ENCODE measurements at regions not wholly inside any gene's neighbourhood (a gene's known extent, or its start where the extent isn't known, plus 50 kb on each side); places are given as distances from the start of the nearest gene placed in this dataset.

DNA sequence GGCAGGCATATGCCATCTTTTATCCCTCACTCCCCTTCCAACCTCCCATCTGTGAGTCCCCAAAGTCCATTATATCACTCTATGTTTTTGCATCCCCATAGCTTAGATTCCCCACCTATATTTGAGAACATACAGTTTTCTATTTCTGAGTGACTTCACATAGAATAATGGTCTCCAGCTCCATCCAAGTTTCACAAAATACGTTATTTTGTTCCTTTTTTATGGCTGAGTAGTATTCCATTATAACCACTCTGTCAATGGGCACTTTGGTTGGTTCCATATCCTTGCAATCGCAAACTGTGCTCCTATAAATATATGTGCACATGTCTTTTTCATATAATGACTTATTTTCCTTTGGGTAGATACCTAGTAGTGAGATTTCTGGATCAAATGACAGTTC is 178.6 kb downstream of the GAS1 start:
- no peak for DNase-seq (ENCODE audit: low read depth in 1 of 2, low spot score in 1 of 2)
- Histone ChIP-seq H3K4me3 (no peak overlapping the region), H3K27me3 (no peaks in the 10 kb centered on the region), H3K4me1 (ENCODE audit: low read depth) (no peaks in the 10 kb centered on the region), H3K36me3 (no peaks in the 10 kb centered on the region), H3K9me3 (ENCODE audit: low read depth) (no peaks in the 10 kb centered on the region), H3K27ac (no peak overlapping the region)
- TF ChIP-seq, protein P1, sequence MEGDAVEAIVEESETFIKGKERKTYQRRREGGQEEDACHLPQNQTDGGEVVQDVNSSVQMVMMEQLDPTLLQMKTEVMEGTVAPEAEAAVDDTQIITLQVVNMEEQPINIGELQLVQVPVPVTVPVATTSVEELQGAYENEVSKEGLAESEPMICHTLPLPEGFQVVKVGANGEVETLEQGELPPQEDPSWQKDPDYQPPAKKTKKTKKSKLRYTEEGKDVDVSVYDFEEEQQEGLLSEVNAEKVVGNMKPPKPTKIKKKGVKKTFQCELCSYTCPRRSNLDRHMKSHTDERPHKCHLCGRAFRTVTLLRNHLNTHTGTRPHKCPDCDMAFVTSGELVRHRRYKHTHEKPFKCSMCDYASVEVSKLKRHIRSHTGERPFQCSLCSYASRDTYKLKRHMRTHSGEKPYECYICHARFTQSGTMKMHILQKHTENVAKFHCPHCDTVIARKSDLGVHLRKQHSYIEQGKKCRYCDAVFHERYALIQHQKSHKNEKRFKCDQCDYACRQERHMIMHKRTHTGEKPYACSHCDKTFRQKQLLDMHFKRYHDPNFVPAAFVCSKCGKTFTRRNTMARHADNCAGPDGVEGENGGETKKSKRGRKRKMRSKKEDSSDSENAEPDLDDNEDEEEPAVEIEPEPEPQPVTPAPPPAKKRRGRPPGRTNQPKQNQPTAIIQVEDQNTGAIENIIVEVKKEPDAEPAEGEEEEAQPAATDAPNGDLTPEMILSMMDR (IDR thresholded peaks at IDR 0.05; ENCODE audit: low read depth, low read length): no peak

DNA sequence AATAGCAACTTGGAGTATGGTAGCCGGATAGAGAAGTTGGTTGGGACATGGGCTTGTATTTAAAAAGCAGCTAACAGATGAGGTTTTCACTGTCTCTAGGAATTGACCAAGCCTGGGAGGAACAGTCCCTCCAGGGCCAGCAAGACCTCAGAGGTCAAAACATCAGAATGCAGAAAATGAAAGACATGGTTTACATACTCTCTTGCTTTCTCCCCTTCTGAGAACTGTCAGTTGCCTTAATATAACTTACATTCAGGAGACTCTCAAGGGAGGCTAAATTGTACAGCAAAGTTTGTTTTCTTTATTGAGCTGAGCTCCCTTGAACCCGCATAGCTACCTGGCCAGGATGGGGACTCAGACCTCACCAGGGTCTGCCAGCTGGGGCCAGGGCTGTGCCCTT is 179.3 kb downstream of the GAS1 start:
- Histone ChIP-seq H3K27ac (no peak overlapping the region), H3K9me3 (ENCODE audit: low read depth) (no peaks in the 10 kb centered on the region), H3K27me3 (no peaks in the 10 kb centered on the region), H3K4me1 (ENCODE audit: low read depth) (no peaks in the 10 kb centered on the region), H3K36me3 (no peaks in the 10 kb centered on the region), H3K4me3 (no peak overlapping the region)
- DNase-seq (ENCODE audit: low read depth in 1 of 2, low spot score in 1 of 2): no peak
- TF ChIP-seq, protein P1 (IDR thresholded peaks at IDR 0.05; ENCODE audit: low read depth, low read length): no peak

DNA sequence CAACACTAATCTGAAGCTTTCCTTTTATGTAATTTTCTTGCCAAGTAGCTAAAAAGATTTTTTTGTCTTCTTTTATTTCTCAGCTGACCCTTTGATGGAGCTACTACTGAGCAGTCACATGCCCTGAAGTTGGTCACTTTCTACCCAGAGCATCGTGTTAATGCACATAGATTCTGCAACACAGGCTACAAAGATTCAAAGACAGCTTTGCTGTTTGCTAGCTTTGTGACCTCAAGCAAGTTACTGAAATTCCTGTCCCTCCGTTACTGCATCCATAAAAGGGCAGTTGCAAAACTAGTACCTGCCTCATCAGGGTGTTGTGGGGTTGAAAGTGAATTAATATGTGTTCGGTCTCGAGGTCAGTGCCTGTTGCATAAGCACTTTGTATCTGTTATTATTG is 179.9 kb downstream of the GAS1 start:
- no peaks in the 10 kb centered on the region for H3K27me3 ChIP-seq
- H3K9me3 ChIP-seq (ENCODE audit: low read depth): no peaks in the 10 kb centered on the region
- no peaks in the 10 kb centered on the region for H3K36me3 ChIP-seq
- H3K27ac ChIP-seq: no peak overlapping the region
- DNase-seq (ENCODE audit: low read depth in 1 of 2, low spot score in 1 of 2): peak in 1 of 2 donors; percentile 37
- no peaks in the 10 kb centered on the region for H3K4me1 ChIP-seq (ENCODE audit: low read depth)
- no peak overlapping the region for H3K4me3 ChIP-seq
- TF ChIP-seq, protein P1 (IDR thresholded peaks at IDR 0.05; ENCODE audit: low read depth, low read length): no peak

- no peaks in the 10 kb centered on the region for H3K27me3 ChIP-seq
- no peaks in the 10 kb centered on the region for H3K4me1 ChIP-seq (ENCODE audit: low read depth)
- peak in 1 of 2 donors; percentile 92 for DNase-seq (ENCODE audit: low read depth in 1 of 2, low spot score in 1 of 2)
- no peak overlapping the region for H3K4me3 ChIP-seq
- TF ChIP-seq, protein P1 (IDR thresholded peaks at IDR 0.05; ENCODE audit: low read depth, low read length): no peak
- H3K9me3 ChIP-seq (ENCODE audit: low read depth): no peaks in the 10 kb centered on the region
- H3K27ac ChIP-seq: no peak overlapping the region
- H3K36me3 ChIP-seq: no peaks in the 10 kb centered on the region
These were observed 180.4 kb downstream of the GAS1 start for GRCh38 chr9:86766912-86767311.

DNA sequence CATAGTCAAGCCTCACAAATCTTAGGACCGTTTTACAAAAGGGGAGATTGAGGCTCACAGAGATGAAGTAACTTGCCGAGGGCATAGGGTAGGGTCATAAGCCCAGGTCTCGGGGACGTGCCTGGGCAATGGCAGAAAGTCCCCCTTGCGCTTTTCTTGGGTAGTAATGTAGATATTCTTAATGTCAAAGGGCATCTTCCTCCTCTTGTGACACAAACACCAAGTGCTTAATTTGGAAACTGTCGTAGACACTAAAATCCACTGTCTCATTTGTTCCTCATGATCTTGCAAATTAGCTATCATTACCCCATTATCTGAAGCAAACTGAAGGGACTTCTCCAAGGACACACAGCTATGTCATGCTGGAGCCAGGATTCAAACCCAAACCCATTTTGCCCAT is 180.8 kb downstream of the GAS1 start:
- Histone ChIP-seq H3K4me1 (ENCODE audit: low read depth) (no peaks in the 10 kb centered on the region), H3K27ac (no peak overlapping the region), H3K27me3 (no peaks in the 10 kb centered on the region), H3K9me3 (ENCODE audit: low read depth) (no peaks in the 10 kb centered on the region), H3K36me3 (no peaks in the 10 kb centered on the region), H3K4me3 (no peak overlapping the region)
- TF ChIP-seq, protein P1 (IDR thresholded peaks at IDR 0.05; ENCODE audit: low read depth, low read length): no peak
- DNase-seq (ENCODE audit: low read depth in 1 of 2, low spot score in 1 of 2): no peak
